ENCODE measurements at regions not wholly inside any gene's neighbourhood (a gene's known extent, or its start where the extent isn't known, plus 50 kb on each side); places are given as distances from the start of the nearest gene placed in this dataset.

DNA sequence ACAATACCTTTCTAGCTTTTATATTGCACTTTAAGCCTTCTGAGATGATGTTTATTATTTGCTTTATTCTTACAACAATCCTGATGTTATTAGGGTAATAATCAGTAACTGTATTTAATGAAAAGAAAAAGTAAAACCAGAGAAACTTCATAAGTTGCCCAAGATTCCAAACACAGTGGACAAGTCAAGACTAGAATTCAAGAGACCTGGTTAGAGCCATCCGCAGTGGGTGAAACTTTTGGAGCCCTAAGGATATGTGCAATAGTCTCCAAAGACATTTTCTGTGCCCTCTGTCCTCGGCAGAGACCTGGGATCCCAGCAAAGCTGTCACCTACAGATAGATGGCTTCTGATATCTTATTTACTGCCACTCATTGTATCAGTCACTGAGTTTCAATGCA, 106.8 kb upstream of the DPT start:
- TF ChIP-seq POLR2AphosphoS5 (IDR thresholded peaks at IDR 0.05; ENCODE audit: insufficient read depth in 1 of 2, low read depth in 1 of 2) (no peak), POLR2A (IDR thresholded peaks at IDR 0.05) (no peak)
- TF ChIP-seq, protein P1, sequence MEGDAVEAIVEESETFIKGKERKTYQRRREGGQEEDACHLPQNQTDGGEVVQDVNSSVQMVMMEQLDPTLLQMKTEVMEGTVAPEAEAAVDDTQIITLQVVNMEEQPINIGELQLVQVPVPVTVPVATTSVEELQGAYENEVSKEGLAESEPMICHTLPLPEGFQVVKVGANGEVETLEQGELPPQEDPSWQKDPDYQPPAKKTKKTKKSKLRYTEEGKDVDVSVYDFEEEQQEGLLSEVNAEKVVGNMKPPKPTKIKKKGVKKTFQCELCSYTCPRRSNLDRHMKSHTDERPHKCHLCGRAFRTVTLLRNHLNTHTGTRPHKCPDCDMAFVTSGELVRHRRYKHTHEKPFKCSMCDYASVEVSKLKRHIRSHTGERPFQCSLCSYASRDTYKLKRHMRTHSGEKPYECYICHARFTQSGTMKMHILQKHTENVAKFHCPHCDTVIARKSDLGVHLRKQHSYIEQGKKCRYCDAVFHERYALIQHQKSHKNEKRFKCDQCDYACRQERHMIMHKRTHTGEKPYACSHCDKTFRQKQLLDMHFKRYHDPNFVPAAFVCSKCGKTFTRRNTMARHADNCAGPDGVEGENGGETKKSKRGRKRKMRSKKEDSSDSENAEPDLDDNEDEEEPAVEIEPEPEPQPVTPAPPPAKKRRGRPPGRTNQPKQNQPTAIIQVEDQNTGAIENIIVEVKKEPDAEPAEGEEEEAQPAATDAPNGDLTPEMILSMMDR (IDR thresholded peaks at IDR 0.05), result no peak
